ENCODE measurements at regions not wholly inside any gene's neighbourhood (a gene's known extent, or its start where the extent isn't known, plus 50 kb on each side); places are given as distances from the start of the nearest gene placed in this dataset.
A peak's percentile ranks its signal among the peaks of the same experiment; 100 is the strongest.

DNA sequence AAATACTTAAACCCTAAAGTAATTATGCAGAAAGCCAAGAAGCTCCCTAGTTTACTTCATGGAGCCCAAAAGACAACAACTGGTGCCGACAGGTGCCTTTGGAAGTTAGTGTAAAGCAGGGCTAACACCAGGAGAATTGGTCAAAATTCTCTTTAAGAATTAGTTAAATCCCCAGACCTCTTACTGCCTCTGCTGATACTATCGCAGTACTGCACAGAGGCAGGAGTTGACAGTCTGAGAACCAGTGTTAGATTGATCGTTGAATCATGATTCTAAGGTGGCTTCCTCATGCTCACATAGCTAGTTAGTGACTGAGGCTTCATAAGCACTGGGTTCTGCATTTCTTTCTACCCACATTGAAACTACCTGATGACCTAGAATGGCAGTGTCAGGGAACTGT, 445.0 kb downstream of the XIRP2 start:
- peak in 1 of 5 experiments; percentile 6 for TF ChIP-seq CTCF (IDR thresholded peaks at IDR 0.05)
- no peak for TF ChIP-seq POLR2A (IDR thresholded peaks at IDR 0.05)

All from transverse colon (tissue), 3 donors.